ENCODE measurements at regions not wholly inside any gene's neighbourhood (a gene's known extent, or its start where the extent isn't known, plus 50 kb on each side); places are given as distances from the start of the nearest gene placed in this dataset.

DNA sequence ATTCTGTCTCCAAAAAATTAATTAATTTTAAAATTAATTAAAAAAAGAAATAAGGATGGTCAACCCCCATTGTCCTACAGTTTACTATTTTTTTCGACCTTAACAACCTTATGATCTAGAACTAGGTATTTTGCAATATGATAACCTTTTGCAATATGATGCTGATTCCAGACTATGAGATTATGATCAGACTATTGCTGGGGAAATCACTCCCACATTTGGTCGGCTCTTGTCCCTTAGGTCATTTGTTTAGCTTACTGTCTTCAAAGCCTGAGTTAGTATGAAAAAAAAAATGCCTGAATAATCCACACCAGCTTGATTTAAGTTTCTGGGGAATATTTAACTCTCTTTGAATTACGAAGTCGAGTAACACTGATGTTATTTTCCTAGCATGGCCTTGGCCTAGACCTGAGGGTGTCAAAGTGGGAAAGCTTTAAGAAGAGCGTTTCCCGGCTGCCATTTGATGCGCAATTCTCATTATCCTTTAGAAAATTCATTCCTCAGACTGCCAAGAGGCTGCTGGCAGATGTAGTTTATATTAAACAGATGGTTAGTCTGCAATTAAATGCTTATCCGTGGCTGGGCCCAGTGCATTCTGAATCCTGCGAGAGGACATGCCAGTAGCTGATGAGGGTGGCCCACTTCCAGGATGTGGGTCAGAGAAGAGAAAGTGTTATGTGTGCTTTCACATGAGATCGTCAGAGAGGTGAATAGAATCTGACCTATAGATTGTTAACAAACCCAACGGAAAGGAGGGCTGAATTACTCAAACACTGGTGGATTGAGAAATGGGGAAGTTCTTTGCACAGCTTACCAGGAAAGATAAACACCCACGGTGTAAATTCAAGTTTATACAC, 496.0 kb upstream of the THBS1 start (continued):
- TF ChIP-seq, protein P1, sequence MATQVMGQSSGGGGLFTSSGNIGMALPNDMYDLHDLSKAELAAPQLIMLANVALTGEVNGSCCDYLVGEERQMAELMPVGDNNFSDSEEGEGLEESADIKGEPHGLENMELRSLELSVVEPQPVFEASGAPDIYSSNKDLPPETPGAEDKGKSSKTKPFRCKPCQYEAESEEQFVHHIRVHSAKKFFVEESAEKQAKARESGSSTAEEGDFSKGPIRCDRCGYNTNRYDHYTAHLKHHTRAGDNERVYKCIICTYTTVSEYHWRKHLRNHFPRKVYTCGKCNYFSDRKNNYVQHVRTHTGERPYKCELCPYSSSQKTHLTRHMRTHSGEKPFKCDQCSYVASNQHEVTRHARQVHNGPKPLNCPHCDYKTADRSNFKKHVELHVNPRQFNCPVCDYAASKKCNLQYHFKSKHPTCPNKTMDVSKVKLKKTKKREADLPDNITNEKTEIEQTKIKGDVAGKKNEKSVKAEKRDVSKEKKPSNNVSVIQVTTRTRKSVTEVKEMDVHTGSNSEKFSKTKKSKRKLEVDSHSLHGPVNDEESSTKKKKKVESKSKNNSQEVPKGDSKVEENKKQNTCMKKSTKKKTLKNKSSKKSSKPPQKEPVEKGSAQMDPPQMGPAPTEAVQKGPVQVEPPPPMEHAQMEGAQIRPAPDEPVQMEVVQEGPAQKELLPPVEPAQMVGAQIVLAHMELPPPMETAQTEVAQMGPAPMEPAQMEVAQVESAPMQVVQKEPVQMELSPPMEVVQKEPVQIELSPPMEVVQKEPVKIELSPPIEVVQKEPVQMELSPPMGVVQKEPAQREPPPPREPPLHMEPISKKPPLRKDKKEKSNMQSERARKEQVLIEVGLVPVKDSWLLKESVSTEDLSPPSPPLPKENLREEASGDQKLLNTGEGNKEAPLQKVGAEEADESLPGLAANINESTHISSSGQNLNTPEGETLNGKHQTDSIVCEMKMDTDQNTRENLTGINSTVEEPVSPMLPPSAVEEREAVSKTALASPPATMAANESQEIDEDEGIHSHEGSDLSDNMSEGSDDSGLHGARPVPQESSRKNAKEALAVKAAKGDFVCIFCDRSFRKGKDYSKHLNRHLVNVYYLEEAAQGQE (IDR thresholded peaks at IDR 0.05; ENCODE audit: low read depth, low read length) = no peak
- TF ChIP-seq MXI1 (IDR thresholded peaks at IDR 0.05; ENCODE audit: low read depth, low read length) (no peak), YY1 (IDR thresholded peaks at IDR 0.05; ENCODE audit: low read depth) (no peak), RXRA (IDR thresholded peaks at IDR 0.05; ENCODE audit: borderline replicate concordance, low read depth) (no peak), NRF1 (IDR thresholded peaks at IDR 0.05; ENCODE audit: low read depth, low read length) (no peak), NFIC (IDR thresholded peaks at IDR 0.05; ENCODE audit: borderline replicate concordance) (no peak), TEAD4 (IDR thresholded peaks at IDR 0.05; ENCODE audit: borderline replicate concordance, insufficient read depth) (no peak), MEF2A (IDR thresholded peaks at IDR 0.05; ENCODE audit: borderline replicate concordance, low read depth) (no peak), RCOR1 (IDR thresholded peaks at IDR 0.05; ENCODE audit: low read length) (no peak), SIN3A (IDR thresholded peaks at IDR 0.05; ENCODE audit: borderline replicate concordance, low read depth, low read length) (no peak), FOXJ3 (CRISPR knock-in tag; IDR thresholded peaks at IDR 0.05) (no peak), TCF12 (IDR thresholded peaks at IDR 0.05) (peak; percentile 47), FOXM1 (IDR thresholded peaks at IDR 0.05; ENCODE audit: low read depth) (no peak), ELF1 (IDR thresholded peaks at IDR 0.05) (no peak), TAF1 (IDR thresholded peaks at IDR 0.05; ENCODE audit: borderline replicate concordance, low read depth, low read length) (no peak)
- TF ChIP-seq, protein P2, sequence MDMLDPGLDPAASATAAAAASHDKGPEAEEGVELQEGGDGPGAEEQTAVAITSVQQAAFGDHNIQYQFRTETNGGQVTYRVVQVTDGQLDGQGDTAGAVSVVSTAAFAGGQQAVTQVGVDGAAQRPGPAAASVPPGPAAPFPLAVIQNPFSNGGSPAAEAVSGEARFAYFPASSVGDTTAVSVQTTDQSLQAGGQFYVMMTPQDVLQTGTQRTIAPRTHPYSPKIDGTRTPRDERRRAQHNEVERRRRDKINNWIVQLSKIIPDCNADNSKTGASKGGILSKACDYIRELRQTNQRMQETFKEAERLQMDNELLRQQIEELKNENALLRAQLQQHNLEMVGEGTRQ (IDR thresholded peaks at IDR 0.05; ENCODE audit: borderline replicate concordance, low read depth, low read length) = no peak
- TF ChIP-seq, protein P3, sequence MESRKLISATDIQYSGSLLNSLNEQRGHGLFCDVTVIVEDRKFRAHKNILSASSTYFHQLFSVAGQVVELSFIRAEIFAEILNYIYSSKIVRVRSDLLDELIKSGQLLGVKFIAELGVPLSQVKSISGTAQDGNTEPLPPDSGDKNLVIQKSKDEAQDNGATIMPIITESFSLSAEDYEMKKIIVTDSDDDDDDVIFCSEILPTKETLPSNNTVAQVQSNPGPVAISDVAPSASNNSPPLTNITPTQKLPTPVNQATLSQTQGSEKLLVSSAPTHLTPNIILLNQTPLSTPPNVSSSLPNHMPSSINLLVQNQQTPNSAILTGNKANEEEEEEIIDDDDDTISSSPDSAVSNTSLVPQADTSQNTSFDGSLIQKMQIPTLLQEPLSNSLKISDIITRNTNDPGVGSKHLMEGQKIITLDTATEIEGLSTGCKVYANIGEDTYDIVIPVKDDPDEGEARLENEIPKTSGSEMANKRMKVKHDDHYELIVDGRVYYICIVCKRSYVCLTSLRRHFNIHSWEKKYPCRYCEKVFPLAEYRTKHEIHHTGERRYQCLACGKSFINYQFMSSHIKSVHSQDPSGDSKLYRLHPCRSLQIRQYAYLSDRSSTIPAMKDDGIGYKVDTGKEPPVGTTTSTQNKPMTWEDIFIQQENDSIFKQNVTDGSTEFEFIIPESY (IDR thresholded peaks at IDR 0.05; ENCODE audit: borderline replicate concordance, low read depth) = no peak
- TF ChIP-seq, protein P4, sequence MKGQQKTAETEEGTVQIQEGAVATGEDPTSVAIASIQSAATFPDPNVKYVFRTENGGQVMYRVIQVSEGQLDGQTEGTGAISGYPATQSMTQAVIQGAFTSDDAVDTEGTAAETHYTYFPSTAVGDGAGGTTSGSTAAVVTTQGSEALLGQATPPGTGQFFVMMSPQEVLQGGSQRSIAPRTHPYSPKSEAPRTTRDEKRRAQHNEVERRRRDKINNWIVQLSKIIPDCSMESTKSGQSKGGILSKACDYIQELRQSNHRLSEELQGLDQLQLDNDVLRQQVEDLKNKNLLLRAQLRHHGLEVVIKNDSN (IDR thresholded peaks at IDR 0.05; ENCODE audit: borderline replicate concordance, low read depth) = no peak

Data from SK-N-SH (cell line).